ENCODE measurements at regions not wholly inside any gene's neighbourhood (a gene's known extent, or its start where the extent isn't known, plus 50 kb on each side); places are given as distances from the start of the nearest gene placed in this dataset.

DNA sequence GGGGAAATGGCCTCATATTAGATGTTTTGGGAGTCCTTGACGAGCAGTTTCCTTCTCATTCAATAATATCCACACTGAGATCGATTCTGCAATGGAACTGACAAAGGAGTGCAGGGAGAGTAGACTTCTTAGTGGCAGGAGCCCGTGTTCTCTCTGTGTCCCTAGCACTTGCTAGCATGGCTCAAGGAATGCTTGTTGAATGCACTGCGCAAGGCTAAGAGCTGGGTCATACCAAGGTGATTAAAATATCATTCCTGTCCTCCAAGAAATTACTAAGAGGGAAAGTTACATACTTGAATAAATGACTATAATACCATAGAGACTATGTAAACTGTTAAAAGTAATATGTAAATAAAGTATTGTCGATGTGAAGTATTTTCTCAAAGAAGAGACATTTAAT lies 630.1 kb downstream of the IRX1 start:
- ATAC-seq (ENCODE audit: insufficient number of reproducible peaks, low FRiP score, low read depth) = no peak
- H3K9me3 ChIP-seq = no peaks in the 10 kb centered on the region
- no peak for DNase-seq (ENCODE audit: low spot score)
- no peaks in the 10 kb centered on the region for H3K36me3 ChIP-seq
- H3K4me3 ChIP-seq = no peak overlapping the region
- no peak overlapping the region for H3K27ac ChIP-seq
- no peaks in the 10 kb centered on the region for H3K4me1 ChIP-seq (ENCODE audit: control insufficient read depth in 1 of 2, low read depth in 2 of 2)
- H3K27me3 ChIP-seq (replicated peaks; ENCODE audit: insufficient read depth) = no peaks in the 10 kb centered on the region
- TF ChIP-seq, protein P1, sequence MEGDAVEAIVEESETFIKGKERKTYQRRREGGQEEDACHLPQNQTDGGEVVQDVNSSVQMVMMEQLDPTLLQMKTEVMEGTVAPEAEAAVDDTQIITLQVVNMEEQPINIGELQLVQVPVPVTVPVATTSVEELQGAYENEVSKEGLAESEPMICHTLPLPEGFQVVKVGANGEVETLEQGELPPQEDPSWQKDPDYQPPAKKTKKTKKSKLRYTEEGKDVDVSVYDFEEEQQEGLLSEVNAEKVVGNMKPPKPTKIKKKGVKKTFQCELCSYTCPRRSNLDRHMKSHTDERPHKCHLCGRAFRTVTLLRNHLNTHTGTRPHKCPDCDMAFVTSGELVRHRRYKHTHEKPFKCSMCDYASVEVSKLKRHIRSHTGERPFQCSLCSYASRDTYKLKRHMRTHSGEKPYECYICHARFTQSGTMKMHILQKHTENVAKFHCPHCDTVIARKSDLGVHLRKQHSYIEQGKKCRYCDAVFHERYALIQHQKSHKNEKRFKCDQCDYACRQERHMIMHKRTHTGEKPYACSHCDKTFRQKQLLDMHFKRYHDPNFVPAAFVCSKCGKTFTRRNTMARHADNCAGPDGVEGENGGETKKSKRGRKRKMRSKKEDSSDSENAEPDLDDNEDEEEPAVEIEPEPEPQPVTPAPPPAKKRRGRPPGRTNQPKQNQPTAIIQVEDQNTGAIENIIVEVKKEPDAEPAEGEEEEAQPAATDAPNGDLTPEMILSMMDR (IDR thresholded peaks at IDR 0.05) = no peak

DNA sequence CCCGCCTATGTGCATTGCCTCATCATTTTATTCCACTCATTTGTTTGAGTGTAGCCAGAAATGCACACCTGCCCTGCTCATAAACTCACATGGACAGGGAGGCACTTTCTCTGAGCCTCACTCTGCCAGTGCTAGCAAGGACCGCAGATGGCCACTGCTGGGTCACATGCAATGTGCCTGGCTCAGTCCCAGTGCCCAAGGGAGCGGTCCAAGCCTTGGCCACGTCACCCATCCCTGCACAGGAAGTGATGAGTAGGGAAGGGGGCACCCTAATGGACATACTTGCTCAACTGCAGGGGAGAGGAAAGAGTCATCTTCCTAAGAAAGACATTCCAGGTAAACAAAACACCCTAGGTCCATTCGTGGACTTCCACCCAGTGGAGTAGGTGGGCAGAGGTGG lies 630.9 kb downstream of the IRX1 start:
- no peaks in the 10 kb centered on the region for H3K36me3 ChIP-seq
- H3K4me3 ChIP-seq = no peak overlapping the region
- H3K9me3 ChIP-seq = no peaks in the 10 kb centered on the region
- no peak for DNase-seq (ENCODE audit: low spot score)
- no peaks in the 10 kb centered on the region for H3K27me3 ChIP-seq (replicated peaks; ENCODE audit: insufficient read depth)
- no peak for ATAC-seq (ENCODE audit: insufficient number of reproducible peaks, low FRiP score, low read depth)
- TF ChIP-seq, protein P1 (IDR thresholded peaks at IDR 0.05) = no peak
- no peak overlapping the region for H3K27ac ChIP-seq
- H3K4me1 ChIP-seq (ENCODE audit: control insufficient read depth in 1 of 2, low read depth in 2 of 2) = no peaks in the 10 kb centered on the region

DNA sequence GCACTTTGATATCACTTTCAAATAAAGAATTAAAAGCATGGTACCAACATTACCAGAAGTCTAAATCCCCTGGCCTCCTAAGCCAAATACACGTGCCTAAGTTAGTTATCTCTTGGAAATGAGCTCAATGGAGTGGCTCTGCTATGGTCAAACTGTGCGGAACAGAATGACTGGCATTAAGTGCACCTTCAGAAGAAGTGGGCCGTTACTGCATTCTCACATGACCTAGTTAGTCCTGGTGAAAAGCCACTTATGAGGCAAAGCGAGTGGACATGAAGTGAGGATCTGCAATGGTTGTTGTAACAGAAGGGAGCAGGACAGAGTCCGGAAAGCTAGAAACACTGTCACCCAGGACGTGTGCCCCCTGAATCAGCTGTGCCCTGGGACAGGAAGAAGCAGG lies 633.1 kb downstream of the IRX1 start:
- Histone ChIP-seq H3K4me3 (no peak overlapping the region), H3K4me1 (ENCODE audit: control insufficient read depth in 1 of 2, low read depth in 2 of 2) (no peaks in the 10 kb centered on the region), H3K9me3 (no peaks in the 10 kb centered on the region), H3K36me3 (no peaks in the 10 kb centered on the region), H3K27ac (no peak overlapping the region), H3K27me3 (replicated peaks; ENCODE audit: insufficient read depth) (no peaks in the 10 kb centered on the region)
- DNase-seq (ENCODE audit: low spot score) (no peak), ATAC-seq (ENCODE audit: insufficient number of reproducible peaks, low FRiP score, low read depth) (no peak)
- TF ChIP-seq, protein P1 (IDR thresholded peaks at IDR 0.05) = no peak

DNA sequence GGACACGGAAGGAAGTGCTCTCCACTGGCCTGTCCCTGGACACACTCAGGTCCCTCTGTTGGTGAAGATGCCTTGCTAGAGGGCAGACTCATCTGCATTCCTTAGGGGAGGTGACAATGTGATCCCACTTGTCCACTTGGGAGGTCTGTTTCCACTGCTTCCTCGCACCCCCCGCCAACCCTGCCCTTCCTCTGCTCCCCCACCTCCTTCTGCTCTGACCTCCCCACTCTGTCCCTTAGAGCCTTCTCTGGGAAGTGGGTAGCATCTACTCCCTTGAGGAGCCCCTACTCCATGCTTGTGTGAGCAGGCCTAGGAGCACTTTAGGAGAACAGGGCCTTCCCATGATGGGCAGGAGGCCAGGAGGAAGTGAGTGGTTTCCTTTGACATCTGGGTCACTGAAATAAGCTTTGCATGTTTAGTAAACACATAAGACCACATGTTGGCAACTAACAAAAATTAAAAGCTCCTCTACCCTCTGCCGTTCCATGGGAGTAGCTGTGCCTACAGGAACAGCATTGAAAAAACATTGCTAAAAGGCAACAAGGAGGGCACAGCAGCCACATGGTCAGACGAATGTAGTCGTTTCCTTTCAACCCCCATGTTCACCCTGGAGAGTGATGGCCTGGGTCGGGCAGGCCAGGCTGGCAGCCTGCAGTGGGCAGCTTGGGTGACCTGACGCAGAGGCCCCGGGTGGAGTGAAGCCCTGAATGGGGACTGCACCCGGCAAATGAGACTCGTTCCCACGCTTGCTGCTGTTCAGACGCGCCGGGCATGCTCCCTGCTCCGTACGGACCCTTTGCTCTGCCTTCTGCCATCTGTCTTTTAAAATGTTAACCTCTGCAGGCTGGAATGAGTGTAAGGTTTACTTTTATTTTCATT lies 634.0 kb downstream of the IRX1 start:
- Histone ChIP-seq H3K36me3 (no peaks in the 10 kb centered on the region), H3K4me3 (no peak overlapping the region), H3K9me3 (peaks cover 4% of the 10 kb centered on the region), H3K4me1 (ENCODE audit: control insufficient read depth in 1 of 2, low read depth in 2 of 2) (no peaks in the 10 kb centered on the region), H3K27ac (no peak overlapping the region), H3K27me3 (replicated peaks; ENCODE audit: insufficient read depth) (no peaks in the 10 kb centered on the region)
- no peak for DNase-seq (ENCODE audit: low spot score)
- no peak for ATAC-seq (ENCODE audit: insufficient number of reproducible peaks, low FRiP score, low read depth)
- TF ChIP-seq, protein P1 (IDR thresholded peaks at IDR 0.05) = no peak

DNA sequence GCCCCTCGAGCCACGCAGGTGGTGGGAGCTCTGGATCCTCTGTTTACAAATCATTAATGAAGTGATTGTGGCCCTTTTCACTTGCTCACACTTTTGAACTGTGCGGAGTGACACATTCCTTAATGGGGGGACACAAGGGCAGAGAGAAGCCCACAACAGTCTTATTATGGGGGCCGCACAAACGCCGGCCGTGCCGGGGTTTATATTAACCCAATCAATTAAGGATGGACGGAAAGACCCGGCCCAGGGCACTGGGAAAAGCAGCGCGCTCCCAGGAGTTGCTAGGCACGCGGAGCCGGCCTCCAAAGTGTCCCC lies 634.8 kb downstream of the IRX1 start:
- TF ChIP-seq, protein P1 (IDR thresholded peaks at IDR 0.05) = no peak
- ATAC-seq (ENCODE audit: insufficient number of reproducible peaks, low FRiP score, low read depth) (no peak), DNase-seq (ENCODE audit: low spot score) (no peak)
- Histone ChIP-seq H3K9me3 (peaks cover 5% of the 10 kb centered on the region), H3K27me3 (replicated peaks; ENCODE audit: insufficient read depth) (no peaks in the 10 kb centered on the region), H3K4me3 (no peak overlapping the region), H3K36me3 (no peaks in the 10 kb centered on the region), H3K4me1 (ENCODE audit: control insufficient read depth in 1 of 2, low read depth in 2 of 2) (no peaks in the 10 kb centered on the region), H3K27ac (no peak overlapping the region)

Measured in thoracic aorta (tissue), 2 donors.